H1 (cell line): ENCODE measurements at regions not wholly inside any gene's neighbourhood (a gene's known extent, or its start where the extent isn't known, plus 50 kb on each side); places are given as distances from the start of the nearest gene placed in this dataset.
A peak's percentile ranks its signal among the peaks of the same experiment; 100 is the strongest.

Experiments
- CTCF ChIA-PET: fragments of 300-600 bp; sonication (Branson Sonifier 250); formaldehyde crosslinking; loops from one replicate; lab custom pipeline; 2021; ENCODE audit not compliant: partially characterized antibody; lab: Charles Lee
- POLR2A ChIA-PET: fragments of 300-600 bp; sonication (Branson Sonifier 250); formaldehyde crosslinking; loops from one replicate; lab custom pipeline; 2021; ENCODE audit warnings: inconsistent platforms; ENCODE audit not compliant: partially characterized antibody; lab: Charles Lee
- DNase-seq, 2 experiments: peaks; one replicate each; pipeline versions ENCODE4 v3.0.0 to v3.0.0-alpha.2; 2010 to 2022; ENCODE audit warnings: low spot score in 2 of 2, low read depth in 1 of 2, mixed read lengths in 1 of 2
- FAIRE-seq: peaks from 2 replicates; lab custom pipeline; 2011; peaks lifted over from hg19 to GRCh38; lab: Jason Lieb, UNC
- H2AFZ ChIP-seq: 2 replicates; pipeline ENCODE4 v1.8.1; 2012; ENCODE audit warnings: low read length, inconsistent platforms
- H2AK5ac ChIP-seq: 2 replicates; pipeline ENCODE4 v1.6.1; 2013; ENCODE audit warnings: low read depth, low read length
- H2BK120ac ChIP-seq: replicated peaks from 2 replicates; pipeline ENCODE3; 2013; ENCODE audit warnings: low read depth, low read length, inconsistent platforms
- H2BK12ac ChIP-seq: 2 replicates; pipeline ENCODE4 v1.6.1; 2013; ENCODE audit warnings: low read depth, low read length
- H2BK15ac ChIP-seq: 2 replicates; pipeline ENCODE4 v1.6.1; 2013; ENCODE audit warnings: low read length
- H2BK20ac ChIP-seq: 2 replicates; pipeline ENCODE4 v1.6.1; 2013; ENCODE audit warnings: low read length
- H2BK5ac ChIP-seq: 2 replicates; pipeline ENCODE4 v1.6.1; 2013; ENCODE audit warnings: low read depth, low read length
- H3K14ac ChIP-seq: 2 replicates; pipeline ENCODE4 v1.6.1; 2013; ENCODE audit warnings: inconsistent platforms; ENCODE audit not compliant: insufficient read length
- H3K18ac ChIP-seq: 2 replicates; pipeline ENCODE4 v1.6.1; 2013; ENCODE audit warnings: low read length; ENCODE audit errors: extremely low read depth
- H3K23ac ChIP-seq: 2 replicates; pipeline ENCODE4 v1.6.1; 2013; ENCODE audit warnings: inconsistent platforms; ENCODE audit not compliant: insufficient read length
- H3K23me2 ChIP-seq: 2 replicates; pipeline ENCODE4 v1.6.1; 2013; ENCODE audit warnings: low read depth, low read length
- H3K27ac ChIP-seq: 2 replicates; pipeline ENCODE4 v1.6.1; 2011; ENCODE audit warnings: low read depth, low read length, inconsistent platforms
- H3K27me3 ChIP-seq, 4 experiments: replicated peaks in 1 of 4; 1 replicate in 1 of 4; 2 replicates in 3 of 4; pipeline versions ENCODE4 v1.6.1 to v1.8.1; 2011 to 2013; ENCODE audit warnings: low read length in 3 of 4, mild to moderate bottlenecking in 3 of 4, inconsistent platforms in 2 of 4, mixed read lengths in 2 of 4, moderate library complexity in 1 of 4; ENCODE audit not compliant: control insufficient read depth in 3 of 4, insufficient read depth in 3 of 4; ENCODE audit errors: extremely low read depth in 1 of 4
- H3K36me3 ChIP-seq, 4 experiments: 2 replicates each; pipeline versions ENCODE4 v1.6.1 to v1.8.1; 2011 to 2013; ENCODE audit warnings: mild to moderate bottlenecking in 4 of 4, low read length in 3 of 4, moderate library complexity in 2 of 4, control low read depth in 1 of 4, inconsistent platforms in 1 of 4; ENCODE audit not compliant: insufficient read depth in 4 of 4, control insufficient read depth in 2 of 4
- H3K4ac ChIP-seq: replicated peaks from 2 replicates; pipeline ENCODE3; 2013; ENCODE audit warnings: low read length, low read depth, mixed read lengths, inconsistent platforms; ENCODE audit not compliant: insufficient read length
- H3K4me1 ChIP-seq, 4 experiments: replicated peaks in 1 of 4; 1 replicate in 1 of 4; 2 replicates in 3 of 4; pipeline versions ENCODE4 v1.6.1 to v1.8.1; 2011 to 2013; ENCODE audit warnings: low read length in 3 of 4, inconsistent platforms in 2 of 4, mixed read lengths in 1 of 4; ENCODE audit not compliant: insufficient read depth in 4 of 4, control insufficient read depth in 3 of 4
- H3K4me2 ChIP-seq, 2 experiments: 2 replicates each; pipeline versions ENCODE4 v1.6.1 to v1.8.1; 2011 to 2013; ENCODE audit warnings: low read depth in 2 of 2, low read length in 2 of 2, control low read depth in 1 of 2, inconsistent platforms in 1 of 2, mild to moderate bottlenecking in 1 of 2; ENCODE audit not compliant: insufficient read depth in 1 of 2
- H3K4me3 ChIP-seq, 4 experiments: fragments of 200-600, 300-600 bp in 1 of 4; sonication (generic), shearing (Covaris generic), sonication (Bioruptor Twin) in 1 of 4; 2 replicates each; pipeline versions ENCODE4 v1.5.1 to v1.8.1; 2011 to 2016; ENCODE audit warnings: low read length in 4 of 4, low read depth in 3 of 4, control low read depth in 2 of 4, inconsistent platforms in 2 of 4, mild to moderate bottlenecking in 2 of 4, mixed read lengths in 1 of 4, moderate library complexity in 1 of 4; ENCODE audit not compliant: insufficient read depth in 2 of 4; ENCODE audit errors: extremely low read depth in 1 of 4
- H3K56ac ChIP-seq: replicated peaks from 2 replicates; pipeline ENCODE3; 2013; ENCODE audit warnings: low read depth, mild to moderate bottlenecking, mixed read lengths, low read length, inconsistent platforms; ENCODE audit not compliant: insufficient read length
- H3K79me1 ChIP-seq: 2 replicates; pipeline ENCODE4 v1.6.1; 2013; ENCODE audit warnings: low read depth, low read length, control low read depth
- H3K79me2 ChIP-seq, 2 experiments: 2 replicates each; pipeline versions ENCODE4 v1.6.1 to v1.8.1; 2012 to 2013; ENCODE audit warnings: low read length in 2 of 2, mild to moderate bottlenecking in 2 of 2, inconsistent platforms in 1 of 2; ENCODE audit not compliant: insufficient read depth in 2 of 2, control insufficient read depth in 1 of 2
- H3K9ac ChIP-seq, 4 experiments: replicated peaks in 1 of 4; 1 replicate in 1 of 4; 2 replicates in 3 of 4; pipeline versions ENCODE4 v1.6.1 to v1.8.1; 2011 to 2013; ENCODE audit warnings: low read depth in 3 of 4, low read length in 3 of 4, control low read depth in 2 of 4, mild to moderate bottlenecking in 2 of 4, moderate library complexity in 2 of 4, inconsistent platforms in 1 of 4; ENCODE audit errors: extremely low read depth in 1 of 4
- H3K9me3 ChIP-seq, 2 experiments: 2 replicates each; pipeline versions ENCODE4 v1.6.1 to v1.8.1; 2012 to 2013; ENCODE audit warnings: mild to moderate bottlenecking in 2 of 2, moderate library complexity in 2 of 2, control low read depth in 1 of 2, inconsistent platforms in 1 of 2, low read depth in 1 of 2, low read length in 1 of 2, mixed read lengths in 1 of 2; ENCODE audit not compliant: insufficient read depth in 2 of 2
- H4K20me1 ChIP-seq, 2 experiments: replicated peaks in 1 of 2; 2 replicates each; pipeline versions ENCODE3 to v1.8.1; 2011 to 2013; ENCODE audit warnings: inconsistent platforms in 2 of 2, low read length in 2 of 2, mild to moderate bottlenecking in 1 of 2; ENCODE audit not compliant: insufficient read depth in 2 of 2, control insufficient read depth in 1 of 2
- H4K5ac ChIP-seq: 2 replicates; pipeline ENCODE4 v1.6.1; 2013; ENCODE audit warnings: low read length, low read depth, mixed read lengths, inconsistent platforms; ENCODE audit not compliant: insufficient read length
- H4K8ac ChIP-seq: 2 replicates; pipeline ENCODE4 v1.8.0; 2013; ENCODE audit warnings: mild to moderate bottlenecking, moderate library complexity, low read length, inconsistent platforms; ENCODE audit not compliant: insufficient read depth; ENCODE audit errors: extremely low read depth
- H4K91ac ChIP-seq: replicated peaks from 2 replicates; pipeline ENCODE3; 2013; ENCODE audit warnings: low read length, mixed read lengths, inconsistent platforms; ENCODE audit not compliant: insufficient read length
- BACH1 ChIP-seq: IDR thresholded peaks from 2 replicates; pipeline ENCODE4 v1.6.1; 2012; ENCODE audit warnings: low read length, improper control_type of control experiment
- CHD2 ChIP-seq: IDR thresholded peaks from 2 replicates; pipeline ENCODE4 v1.6.1; 2012; ENCODE audit warnings: low read length, improper control_type of control experiment
- E2F6 ChIP-seq: IDR thresholded peaks from 2 replicates; pipeline ENCODE4 v1.6.1; 2012; ENCODE audit warnings: inconsistent platforms
- HDAC6 ChIP-seq: IDR thresholded peaks from one replicate; pipeline ENCODE4 v1.7.1; 2012; ENCODE audit warnings: low read depth, mild to moderate bottlenecking, inconsistent platforms, low read length, moderate library complexity
- MAX ChIP-seq: IDR thresholded peaks from 2 replicates; pipeline ENCODE4 v1.6.1; 2012; ENCODE audit warnings: inconsistent platforms
- WGBS, 2 experiments: shearing (Covaris generic) in 1 of 2; methylation state at CpG; one replicate each; pipeline versions ENCODE4 v1.1.6 to v1.1.7; 2013 to 2015; ENCODE audit warnings: low lambda C conversion rate in 2 of 2, mixed read lengths in 2 of 2, inconsistent platforms in 1 of 2, low coverage in 1 of 2, missing lambda C conversion rate in 1 of 2; ENCODE audit not compliant: insufficient replicate concordance in 2 of 2, insufficient coverage in 1 of 2, insufficient read length in 1 of 2; ENCODE audit errors: extremely low coverage in 1 of 2, missing lambda C conversion rate in 1 of 2; 5-methylcytosine and 5-hydroxymethylcytosine counted together

- no peak overlapping the region for H3K14ac ChIP-seq
- H3K27ac ChIP-seq, result no peak overlapping the region
- H4K5ac ChIP-seq, result no peak overlapping the region
- H2AFZ ChIP-seq, result no peak overlapping the region
- H2AK5ac ChIP-seq, result no peak overlapping the region
- H4K20me1 ChIP-seq, result no peaks in the 10 kb centered on the region
- no peak overlapping the region for H2BK15ac ChIP-seq
- no peak overlapping the region for H3K18ac ChIP-seq
- no peak overlapping the region for H4K91ac ChIP-seq
- H3K36me3 ChIP-seq, result no peaks in the 10 kb centered on the region
- H3K4me3 ChIP-seq, result no peak overlapping the region
- no peak overlapping the region for H2BK120ac ChIP-seq
- no peaks in the 10 kb centered on the region for H3K4me1 ChIP-seq
- H3K4me2 ChIP-seq, result no peak overlapping the region
- H3K23ac ChIP-seq, result no peak overlapping the region
- peak overlapping the region in 1 of 4 experiments; percentile 34; a peak in 1 of 7 replicates for H3K9ac ChIP-seq
- H2BK20ac ChIP-seq, result no peak overlapping the region
- H3K79me1 ChIP-seq, result no peaks in the 10 kb centered on the region
- no peaks in the 10 kb centered on the region for H3K9me3 ChIP-seq
- FAIRE-seq (no peak), DNase-seq (no peak)
- no peak overlapping the region for H3K4ac ChIP-seq
- H2BK5ac ChIP-seq, result no peak overlapping the region
- 67% methylated on average over 1 of the region's 1 CpG; no CpG with 5 or more reads in 1 of the 2 experiments for WGBS, 2 experiments
- no peak overlapping the region for H3K56ac ChIP-seq
- CTCF ChIA-PET, result interaction anchor here (0.7 kb wide), 1 partner anchor 458 kb away, joined by 3 read pairs; no protein-coding TSS in a partner anchor
- no peaks in the 10 kb centered on the region for H3K23me2 ChIP-seq
- H3K79me2 ChIP-seq, result no peaks in the 10 kb centered on the region
- POLR2A ChIA-PET, result no interaction called here
- no peaks in the 10 kb centered on the region for H3K27me3 ChIP-seq
- H4K8ac ChIP-seq, result no peak overlapping the region
- H2BK12ac ChIP-seq, result no peak overlapping the region
- TF ChIP-seq E2F6 (no peak), CHD2 (no peak), MAX (no peak), BACH1 (no peak), HDAC6 (no peak)
These were observed 1230.0 kb upstream of the CHAC2 start for GRCh38 chr2:52537588-52537987.
